GM23338 (cell line): ENCODE measurements at regions not wholly inside any gene's neighbourhood (a gene's known extent, or its start where the extent isn't known, plus 50 kb on each side); places are given as distances from the start of the nearest gene placed in this dataset.
A peak's percentile ranks its signal among the peaks of the same experiment; 100 is the strongest.

Source experiments
- ATAC-seq: fragments of 200-7000 bp; cut with Tn5 transposase; 3 replicates; pipeline ENCODE4 v1.9.1; 2020
- DNase-seq: peaks from one replicate; pipeline ENCODE4 v3.0.0-alpha.2; 2015; ENCODE audit warnings: low spot score
- H2AFZ ChIP-seq: fragments of 200-600 bp; sonication (generic); 2 replicates; pipeline ENCODE4 v1.8.0; 2016; ENCODE audit warnings: antibody characterized with exemption, mild to moderate bottlenecking, moderate library complexity
- H3F3A ChIP-seq: fragments of 200-600 bp; sonication (generic); replicated peaks from 2 replicates; pipeline ENCODE4 v1.8.0; 2017; ENCODE audit warnings: antibody characterized with exemption, mixed run types, low read depth
- H3K27ac ChIP-seq: fragments of 200-600 bp; sonication (generic); 2 replicates; pipeline ENCODE4 v1.6.1; 2016; ENCODE audit warnings: low read depth
- H3K27me3 ChIP-seq: fragments of 200-600 bp; sonication (generic); 2 replicates; pipeline ENCODE4 v1.8.0; 2016; ENCODE audit warnings: mild to moderate bottlenecking, mixed run types, moderate library complexity; ENCODE audit not compliant: insufficient read depth
- H3K36me3 ChIP-seq: fragments of 200-600 bp; sonication (generic); 2 replicates; pipeline ENCODE4 v1.8.0; 2016; ENCODE audit warnings: mild to moderate bottlenecking; ENCODE audit not compliant: insufficient read depth
- H3K4me1 ChIP-seq: fragments of 200-600 bp; sonication (generic); 2 replicates; pipeline ENCODE4 v1.8.0; 2016; ENCODE audit warnings: mild to moderate bottlenecking, moderate library complexity; ENCODE audit not compliant: insufficient read depth
- H3K4me2 ChIP-seq: fragments of 200-600 bp; sonication (generic); 2 replicates; pipeline ENCODE4 v1.7.1; 2017; ENCODE audit warnings: mixed run types
- H3K4me3 ChIP-seq: fragments of 200-600 bp; sonication (generic); 2 replicates; pipeline ENCODE4 v1.6.1; 2016; ENCODE audit warnings: mixed run types
- H3K79me2 ChIP-seq: fragments of 200-600 bp; sonication (generic); replicated peaks from 2 replicates; pipeline ENCODE4 v1.8.0; 2017; ENCODE audit warnings: mild to moderate bottlenecking; ENCODE audit not compliant: insufficient read depth
- H3K9me2 ChIP-seq: fragments of 200-600 bp; sonication (generic); 2 replicates; pipeline ENCODE4 v1.8.0; 2017; ENCODE audit not compliant: insufficient read depth
- H4K20me1 ChIP-seq: fragments of 200-600 bp; sonication (generic); replicated peaks from 2 replicates; pipeline ENCODE4 v1.8.0; 2017; ENCODE audit warnings: mild to moderate bottlenecking; ENCODE audit not compliant: insufficient read depth
- H3K27ac Mint-ChIP-seq: 2 replicates; pipeline ENCODE4 v1.8.0; 2020; ENCODE audit warnings: inconsistent platforms, mild to moderate bottlenecking, moderate library complexity, mixed read lengths
- H3K27me3 Mint-ChIP-seq: 3 replicates; pipeline ENCODE4 v1.8.0; 2022; ENCODE audit warnings: low read depth, mild to moderate bottlenecking, moderate library complexity, mixed read lengths, inconsistent platforms; ENCODE audit not compliant: insufficient read depth, poor library complexity
- H3K36me3 Mint-ChIP-seq: 3 replicates; pipeline ENCODE4 v1.8.0; 2021; ENCODE audit warnings: low read depth, mild to moderate bottlenecking, inconsistent platforms, moderate library complexity, mixed read lengths
- H3K4me1 Mint-ChIP-seq: 3 replicates; pipeline ENCODE4 v1.8.0; 2020; ENCODE audit warnings: mild to moderate bottlenecking, inconsistent platforms, mixed read lengths
- H3K4me3 Mint-ChIP-seq: 3 replicates; pipeline ENCODE4 v1.8.0; 2021; ENCODE audit warnings: moderate library complexity, mild to moderate bottlenecking, inconsistent platforms, mixed read lengths
- H3K9me3 Mint-ChIP-seq: 3 replicates; pipeline ENCODE4 v1.8.0; 2020; ENCODE audit warnings: moderate library complexity, mild to moderate bottlenecking, inconsistent platforms, mixed read lengths
- CREB1 ChIP-seq: fragments of 250-450 bp; sonication (Bioruptor Pico); IDR thresholded peaks from 2 replicates; pipeline ENCODE4 v1.5.0; 2020; ENCODE audit warnings: low read depth, mild to moderate bottlenecking, moderate library complexity
- CTCF ChIP-seq, 2 experiments: fragments of 200-600 bp in 1 of 2; sonication (generic) in 1 of 2; conservative IDR thresholded peaks; 2 replicates each; pipeline versions ENCODE4 v1.5.1 to v1.6.1; 2016 to 2017; ENCODE audit warnings: antibody characterized with exemption in 2 of 2, low read depth in 2 of 2, mild to moderate bottlenecking in 2 of 2, moderate library complexity in 1 of 2
- ETS1 ChIP-seq: IDR thresholded peaks from 2 replicates; pipeline ENCODE4 v1.6.1; 2016; ENCODE audit warnings: antibody characterized with exemption
- EZH2 ChIP-seq: fragments of 200-600 bp; sonication (generic); IDR thresholded peaks from one replicate; pipeline ENCODE4 v1.8.0; 2017; ENCODE audit warnings: antibody characterized with exemption, mild to moderate bottlenecking, low read depth; ENCODE audit not compliant: unreplicated experiment
- EZH2phosphoT487 ChIP-seq: fragments of 200-600 bp; sonication (generic); IDR thresholded peaks from one replicate; pipeline ENCODE4 v1.8.1; 2018; ENCODE audit warnings: antibody characterized with exemption; ENCODE audit not compliant: unreplicated experiment
- JUNB ChIP-seq: IDR thresholded peaks from one replicate; pipeline ENCODE4 v1.6.1; 2016; ENCODE audit warnings: antibody characterized with exemption; ENCODE audit not compliant: unreplicated experiment
- NANOG ChIP-seq: IDR thresholded peaks from 2 replicates; pipeline ENCODE4 v1.6.1; 2016; ENCODE audit warnings: antibody characterized with exemption, borderline replicate concordance
- POLR2AphosphoS5 ChIP-seq: IDR thresholded peaks from 2 replicates; pipeline ENCODE4 v1.6.1; 2016; ENCODE audit warnings: antibody characterized with exemption, low read depth
- REST ChIP-seq: IDR thresholded peaks from one replicate; pipeline ENCODE4 v1.6.1; 2018; ENCODE audit warnings: antibody characterized with exemption; ENCODE audit not compliant: unreplicated experiment
- STAT1 ChIP-seq: IDR thresholded peaks from one replicate; pipeline ENCODE4 v1.6.1; 2016; ENCODE audit warnings: antibody characterized with exemption; ENCODE audit not compliant: unreplicated experiment
- ZNF114 ChIP-seq: fragments of 250-450 bp; sonication (Bioruptor Pico); IDR thresholded peaks from 2 replicates; pipeline ENCODE4 v1.5.0; 2020; ENCODE audit warnings: mild to moderate bottlenecking, moderate library complexity
- ZNF331 ChIP-seq: fragments of 250-450 bp; sonication (Bioruptor Pico); IDR thresholded peaks from 2 replicates; pipeline ENCODE4 v1.5.0; 2020; ENCODE audit warnings: low read depth, mild to moderate bottlenecking, moderate library complexity
- ZNF462 ChIP-seq: fragments of 250-450 bp; sonication (Bioruptor Pico); IDR thresholded peaks from 2 replicates; pipeline ENCODE4 v1.5.0; 2020; ENCODE audit warnings: mild to moderate bottlenecking, moderate library complexity

- TF ChIP-seq ZNF114 (CRISPR knock-in tag) (no peak), REST (no peak), ZNF331 (no peak), CREB1 (no peak), JUNB (no peak), POLR2AphosphoS5 (no peak), EZH2 (no peak), ZNF462 (no peak), ETS1 (no peak), NANOG (no peak), STAT1 (no peak), EZH2phosphoT487 (no peak), CTCF (conservative IDR thresholded peaks at IDR 0.05; ENCODE audit: low read depth in 2 of 2) (no peak)
- Mint-ChIP-seq H3K9me3 (no peaks in the 10 kb centered on the region; the same call in 2 of the 3 replicates), H3K4me1 (peaks cover 18% of the 10 kb centered on the region), H3K27me3 (peaks cover 13% of the 10 kb centered on the region), H3K27ac (peak overlapping the region; percentile 15; the same call in 1 of the 2 replicates), H3K4me3 (no peak overlapping the region), H3K36me3 (no peaks in the 10 kb centered on the region)
- no peak for DNase-seq
- peak overlapping the region; percentile 32; the same call in 1 of the 2 replicates for H3K4me2 ChIP-seq
- H3F3A ChIP-seq: no peaks in the 10 kb centered on the region
- no peak for ATAC-seq
- H3K27ac ChIP-seq: no peak overlapping the region
- no peaks in the 10 kb centered on the region for H4K20me1 ChIP-seq
- H3K27me3 ChIP-seq: no peaks in the 10 kb centered on the region
- 0 out of 2 replicates have a peak, but pooled peaks cover 2% of the 10 kb centered on the region for H3K9me2 ChIP-seq
- H3K79me2 ChIP-seq: no peaks in the 10 kb centered on the region
- 0 out of 2 replicates have a peak, but pooled peaks cover 9% of the 10 kb centered on the region for H3K4me1 ChIP-seq
- no peaks in the 10 kb centered on the region for H3K36me3 ChIP-seq
- peak overlapping the region; percentile 63; the same call in 1 of the 2 replicates for H2AFZ ChIP-seq
- H3K4me3 ChIP-seq: no peak overlapping the region
Measured at GRCh38 chr16:87094556-87094865, 222.7 kb downstream of the C16orf95 start.
